ENCODE measurements at regions not wholly inside any gene's neighbourhood (a gene's known extent, or its start where the extent isn't known, plus 50 kb on each side); places are given as distances from the start of the nearest gene placed in this dataset.
"Not testable (repeated sequence)": the region's sequence is repeated elsewhere in the genome, so short reads cannot be mapped to it uniquely, and the experiment has no call there.

GRCh38 chr4:160746585-160746984 is 1417.2 kb downstream of the FSTL5 start:
- DNase-seq = not testable (repeated sequence)

GRCh38 chr4:160772668-160773067 is 1391.1 kb downstream of the FSTL5 start:
- no peak for DNase-seq

- DNase-seq = no peak
Measured at GRCh38 chr4:160795216-160795615, 1368.6 kb downstream of the FSTL5 start.

GRCh38 chr4:160808174-160808573 is 1355.6 kb downstream of the FSTL5 start:
- no peak for DNase-seq

GRCh38 chr4:160809576-160809975 is 1354.2 kb downstream of the FSTL5 start:
- DNase-seq = no peak

GRCh38 chr4:160810424-160810823 is 1353.4 kb downstream of the FSTL5 start:
- DNase-seq = no peak

- DNase-seq = no peak
Measured at GRCh38 chr4:160810941-160811340, 1352.9 kb downstream of the FSTL5 start.

GRCh38 chr4:160811956-160812355 is 1351.8 kb downstream of the FSTL5 start:
- DNase-seq = no peak

GRCh38 chr4:160814726-160815125 is 1349.1 kb downstream of the FSTL5 start:
- no peak for DNase-seq

- DNase-seq = no peak
Measured at GRCh38 chr4:160818571-160818970, 1345.2 kb downstream of the FSTL5 start.

GRCh38 chr4:160819791-160820190 is 1344.0 kb downstream of the FSTL5 start:
- DNase-seq = no peak

GRCh38 chr4:160824481-160824880 is 1339.3 kb downstream of the FSTL5 start:
- no peak for DNase-seq

- no peak for DNase-seq
Measured at GRCh38 chr4:160825644-160826338, 1338.0 kb downstream of the FSTL5 start.

GRCh38 chr4:160826339-160826679 is 1337.5 kb downstream of the FSTL5 start:
- no peak for DNase-seq

- no peak for DNase-seq
Measured at GRCh38 chr4:160831165-160831922, 1332.5 kb downstream of the FSTL5 start.

GRCh38 chr4:160835789-160836188 is 1328.0 kb downstream of the FSTL5 start:
- DNase-seq = no peak

GRCh38 chr4:160836431-160836830 is 1327.4 kb downstream of the FSTL5 start:
- no peak for DNase-seq

GRCh38 chr4:160846121-160846520 is 1317.7 kb downstream of the FSTL5 start:
- no peak for DNase-seq

GRCh38 chr4:160847228-160847627 is 1316.6 kb downstream of the FSTL5 start:
- no peak for DNase-seq

- no peak for DNase-seq
Measured at GRCh38 chr4:160848489-160848888, 1315.3 kb downstream of the FSTL5 start.

- no peak for DNase-seq
Measured at GRCh38 chr4:160848901-160849760, 1314.7 kb downstream of the FSTL5 start.

- DNase-seq = no peak
Measured at GRCh38 chr4:160864253-160864652, 1299.5 kb downstream of the FSTL5 start.

- no peak for DNase-seq
Measured at GRCh38 chr4:160869899-160870298, 1293.9 kb downstream of the FSTL5 start.

- no peak for DNase-seq
Measured at GRCh38 chr4:160872491-160872890, 1291.3 kb downstream of the FSTL5 start.

All from activated CD4-positive, alpha-beta T cell treated with anti-CD3 and anti-CD28 coated beads, Interleukin-10, Interleukin-2, amounts not matched to agents 100 ng/mL and 50 ng/mL, durations not matched to agents 16 hours and 8 hours (primary cell).